ENCODE measurements at regions not wholly inside any gene's neighbourhood (a gene's known extent, or its start where the extent isn't known, plus 50 kb on each side); places are given as distances from the start of the nearest gene placed in this dataset.

DNA sequence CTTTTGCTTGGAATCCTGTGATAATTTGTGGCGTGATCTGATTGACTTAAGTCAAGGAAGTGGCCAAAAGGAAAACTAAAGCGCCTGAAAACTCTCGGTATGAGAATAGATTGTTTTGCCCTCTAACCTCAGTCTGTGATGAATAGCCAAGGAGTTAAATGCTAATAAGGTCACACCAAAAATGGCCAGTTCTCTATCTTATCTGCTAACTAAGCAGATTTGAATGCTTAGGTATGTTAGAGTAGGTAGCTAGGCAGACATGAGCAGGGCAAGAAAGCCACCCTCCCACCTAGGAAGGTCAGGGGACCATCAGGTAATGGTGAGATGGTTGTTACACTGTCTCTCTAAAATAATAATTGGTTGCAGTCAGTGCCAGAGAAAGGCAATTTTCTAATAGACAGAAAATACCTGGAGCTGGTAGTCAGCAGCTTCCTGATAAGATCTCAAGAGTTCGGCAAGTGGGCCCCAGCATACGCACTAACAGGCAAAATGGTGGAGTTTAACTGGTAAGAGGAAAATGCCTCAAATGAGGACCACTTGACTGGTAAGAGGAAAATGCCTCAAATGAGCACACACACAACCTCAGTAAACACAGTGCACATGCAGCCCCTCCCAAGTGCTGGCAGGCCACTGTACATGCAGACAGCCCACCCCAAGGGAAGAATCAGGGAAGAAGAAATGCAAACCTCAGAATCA is 468.4 kb downstream of the MBD2 start:
- no peaks in the 10 kb centered on the region for H3K79me2 ChIP-seq (ENCODE audit: insufficient read depth, low read length)
- H3K36me3 ChIP-seq (ENCODE audit: low read length): no peaks in the 10 kb centered on the region
- H3K27ac ChIP-seq (ENCODE audit: low read depth, low read length): no peak overlapping the region
- no peak overlapping the region for H3K4me3 ChIP-seq (ENCODE audit: insufficient read depth, low read length, poor library complexity, severe bottlenecking)
- H3K9me2 ChIP-seq (replicated peaks; ENCODE audit: insufficient read depth, low read length): no peaks in the 10 kb centered on the region
- no peaks in the 10 kb centered on the region for H3K9me3 ChIP-seq (ENCODE audit: insufficient read depth, low read length)
- no peaks in the 10 kb centered on the region for H3K27me3 ChIP-seq (ENCODE audit: low read length)
- H4K20me1 ChIP-seq (ENCODE audit: low read depth, low read length): no peaks in the 10 kb centered on the region
- H3F3A ChIP-seq (ENCODE audit: insufficient read depth): no peaks in the 10 kb centered on the region
- no peak overlapping the region for H3K9ac ChIP-seq (ENCODE audit: low read length)
- no peak overlapping the region for H3K4me2 ChIP-seq (ENCODE audit: low read depth, low read length, poor library complexity, severe bottlenecking)
- no peak for TF ChIP-seq EZH2phosphoT487 (conservative IDR thresholded peaks at IDR 0.05; ENCODE audit: low read length)
- no peak for TF ChIP-seq CTCF (IDR thresholded peaks at IDR 0.05; ENCODE audit: insufficient read depth, low read length, poor library complexity, severe bottlenecking)
- H2AFZ ChIP-seq (ENCODE audit: low read depth, low read length, severe bottlenecking): no peak overlapping the region

GRCh38 chr18:53754154-53754553 is 470.3 kb downstream of the MBD2 start:
- H3K4me2 ChIP-seq (ENCODE audit: low read depth, low read length, poor library complexity, severe bottlenecking): no peak overlapping the region
- no peak overlapping the region for H3K27ac ChIP-seq (ENCODE audit: low read depth, low read length)

DNA sequence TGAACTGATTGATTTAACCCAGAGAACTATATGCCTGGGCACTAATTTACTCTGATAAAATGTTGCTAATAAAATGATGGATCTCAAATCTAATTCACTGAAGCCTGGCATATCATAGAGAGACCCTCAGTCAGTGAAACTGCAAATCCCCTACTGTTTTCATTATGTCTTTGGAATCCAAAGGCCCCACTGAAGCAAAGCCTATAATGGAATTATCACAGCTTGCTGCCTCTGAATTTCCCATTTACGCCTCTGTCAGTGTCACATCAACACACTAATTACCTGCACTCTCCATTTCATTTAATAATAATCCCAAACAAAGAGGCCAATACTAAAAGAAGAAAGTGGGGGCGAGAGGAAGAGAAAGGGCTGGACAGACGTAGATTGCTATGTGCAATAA is 470.9 kb downstream of the MBD2 start:
- Histone ChIP-seq H3K27me3 (ENCODE audit: low read length) (0 out of 2 replicates have a peak, but pooled peaks cover 2% of the 10 kb centered on the region), H3K4me2 (ENCODE audit: low read depth, low read length, poor library complexity, severe bottlenecking) (no peak overlapping the region), H3F3A (ENCODE audit: insufficient read depth) (no peaks in the 10 kb centered on the region), H3K27ac (ENCODE audit: low read depth, low read length) (no peak overlapping the region), H2AFZ (ENCODE audit: low read depth, low read length, severe bottlenecking) (no peak overlapping the region), H3K79me2 (ENCODE audit: insufficient read depth, low read length) (no peaks in the 10 kb centered on the region), H3K9me3 (ENCODE audit: insufficient read depth, low read length) (no peaks in the 10 kb centered on the region), H3K9me2 (replicated peaks; ENCODE audit: insufficient read depth, low read length) (no peaks in the 10 kb centered on the region), H3K9ac (ENCODE audit: low read length) (no peak overlapping the region), H3K36me3 (ENCODE audit: low read length) (no peaks in the 10 kb centered on the region), H3K4me3 (ENCODE audit: insufficient read depth, low read length, poor library complexity, severe bottlenecking) (no peak overlapping the region), H4K20me1 (ENCODE audit: low read depth, low read length) (no peaks in the 10 kb centered on the region; the same call in 1 of the 2 replicates)
- no peak for TF ChIP-seq CTCF (IDR thresholded peaks at IDR 0.05; ENCODE audit: insufficient read depth, low read length, poor library complexity, severe bottlenecking)
- no peak for TF ChIP-seq EZH2phosphoT487 (conservative IDR thresholded peaks at IDR 0.05; ENCODE audit: low read length)

More at GRCh38 chr18:53754154-53754553, 470.3 kb downstream of the MBD2 start:
- no peaks in the 10 kb centered on the region for H3K36me3 ChIP-seq (ENCODE audit: low read length)
- H3K9me2 ChIP-seq (replicated peaks; ENCODE audit: insufficient read depth, low read length): no peaks in the 10 kb centered on the region
- H3K9me3 ChIP-seq (ENCODE audit: insufficient read depth, low read length): no peaks in the 10 kb centered on the region
- H3F3A ChIP-seq (ENCODE audit: insufficient read depth): no peaks in the 10 kb centered on the region
- TF ChIP-seq EZH2phosphoT487 (conservative IDR thresholded peaks at IDR 0.05; ENCODE audit: low read length) (no peak), CTCF (IDR thresholded peaks at IDR 0.05; ENCODE audit: insufficient read depth, low read length, poor library complexity, severe bottlenecking) (no peak)
- 0 out of 2 replicates have a peak, but pooled peaks cover 2% of the 10 kb centered on the region for H3K27me3 ChIP-seq (ENCODE audit: low read length)
- H3K79me2 ChIP-seq (ENCODE audit: insufficient read depth, low read length): no peaks in the 10 kb centered on the region
- no peak overlapping the region for H3K9ac ChIP-seq (ENCODE audit: low read length)
- no peak overlapping the region for H3K4me3 ChIP-seq (ENCODE audit: insufficient read depth, low read length, poor library complexity, severe bottlenecking)
- H4K20me1 ChIP-seq (ENCODE audit: low read depth, low read length): no peaks in the 10 kb centered on the region; the same call in 1 of the 2 replicates
- H2AFZ ChIP-seq (ENCODE audit: low read depth, low read length, severe bottlenecking): no peak overlapping the region

Data from SU-DHL-6 (cell line).